Right hindlimb (tissue), 1 donor: ENCODE measurements at regions not wholly inside any gene's neighbourhood (a gene's known extent, or its start where the extent isn't known, plus 50 kb on each side); places are given as distances from the start of the nearest gene placed in this dataset.

Source experiments
- DNase-seq: peaks from one replicate; pipeline ENCODE4 v3.0.0-alpha.2; 2018

DNA sequence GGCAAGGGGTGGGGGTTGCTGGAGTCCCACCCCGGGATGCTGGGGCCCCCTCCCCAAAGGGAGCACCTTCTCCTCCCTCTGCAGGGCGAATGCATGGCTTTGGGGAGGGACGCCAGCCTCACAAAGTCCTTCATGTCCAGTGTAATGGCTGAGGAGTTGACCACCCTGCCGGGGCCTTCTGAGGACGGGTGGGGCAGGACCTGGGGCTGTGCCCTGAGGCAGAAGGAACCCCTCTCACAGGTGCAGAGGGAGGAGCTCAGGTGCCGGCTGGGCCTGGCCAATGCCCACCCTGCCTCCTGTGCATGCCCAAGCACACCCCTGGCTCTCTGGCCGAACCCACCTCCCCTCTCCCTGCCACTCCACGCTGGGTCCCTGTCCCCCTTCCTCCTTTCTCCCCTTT lies 64.3 kb upstream of the RNU6ATAC start:
- peak; percentile 15 for DNase-seq

DNA sequence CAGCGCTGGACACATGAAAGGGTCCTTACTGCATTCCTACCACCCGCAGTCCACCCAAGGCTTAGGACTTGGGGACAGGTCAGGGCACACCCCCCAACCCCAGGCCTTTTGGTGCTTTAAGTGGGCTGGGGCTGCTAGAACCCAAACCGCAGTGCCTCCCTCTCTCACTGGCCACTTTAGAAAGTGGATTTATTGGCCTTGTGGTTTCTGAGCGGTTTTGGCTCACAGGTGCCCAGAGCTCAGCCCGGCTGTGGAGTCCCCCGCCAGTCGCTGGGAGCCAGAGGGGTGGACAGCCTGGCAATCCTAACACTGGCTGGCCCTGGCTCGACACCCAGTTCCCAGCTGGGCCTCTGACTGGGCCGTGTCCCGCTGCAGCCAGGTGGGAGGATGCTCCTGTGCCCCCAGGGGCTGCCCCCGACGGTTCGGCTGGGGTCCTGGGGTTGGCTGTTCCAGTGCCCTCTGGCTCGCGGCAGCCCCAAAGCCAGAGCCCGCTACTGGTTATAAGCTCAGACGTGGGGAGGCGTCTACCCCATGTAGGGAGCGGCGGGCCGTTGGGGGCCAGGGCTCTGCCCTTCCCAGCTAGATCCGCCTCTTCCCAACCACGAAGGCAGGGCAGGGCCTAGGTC lies 65.2 kb upstream of the RNU6ATAC start:
- DNase-seq = peak; percentile 19

DNA sequence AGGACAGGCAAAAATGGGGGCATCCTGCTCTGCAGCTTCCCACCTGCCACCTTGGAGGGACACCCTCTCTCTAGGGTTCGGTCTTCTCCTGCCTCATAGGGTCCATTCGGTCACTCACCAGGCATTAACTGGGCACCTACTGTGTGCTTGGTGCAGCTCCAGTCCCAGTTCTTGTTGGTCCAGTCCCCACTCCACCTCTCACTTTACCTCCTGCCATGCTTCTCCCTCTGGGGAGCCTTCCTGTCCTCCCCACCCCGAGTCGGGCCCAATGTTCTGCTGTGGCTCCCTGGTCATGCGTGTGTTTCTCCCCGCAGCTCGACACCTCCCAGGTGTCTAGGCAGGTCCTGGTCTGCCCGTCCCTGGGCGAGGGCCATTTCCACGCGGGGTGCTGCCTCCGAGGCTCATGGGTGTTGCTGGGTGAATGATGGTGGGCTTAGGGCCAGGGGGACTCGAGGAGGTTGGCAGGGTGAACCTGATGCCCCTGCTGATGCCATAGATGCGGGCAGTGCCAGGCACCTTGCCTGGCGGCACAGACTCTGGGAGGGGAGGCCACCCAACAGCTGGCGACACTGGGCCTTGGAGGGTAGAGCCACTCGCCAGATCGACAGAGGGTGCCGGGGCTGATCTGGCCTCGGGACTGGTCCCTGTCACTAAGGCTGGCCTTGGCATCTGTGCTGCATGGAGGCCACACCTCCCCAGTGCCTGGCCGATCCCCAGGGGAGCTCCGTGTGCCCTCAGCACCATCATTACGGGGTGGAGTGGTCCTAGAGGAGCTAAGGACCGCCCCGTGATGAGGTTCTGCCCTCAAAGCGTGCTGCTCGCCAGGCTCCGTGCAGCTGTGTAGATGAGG lies 66.0 kb upstream of the RNU6ATAC start:
- peak; percentile 27 for DNase-seq

DNA sequence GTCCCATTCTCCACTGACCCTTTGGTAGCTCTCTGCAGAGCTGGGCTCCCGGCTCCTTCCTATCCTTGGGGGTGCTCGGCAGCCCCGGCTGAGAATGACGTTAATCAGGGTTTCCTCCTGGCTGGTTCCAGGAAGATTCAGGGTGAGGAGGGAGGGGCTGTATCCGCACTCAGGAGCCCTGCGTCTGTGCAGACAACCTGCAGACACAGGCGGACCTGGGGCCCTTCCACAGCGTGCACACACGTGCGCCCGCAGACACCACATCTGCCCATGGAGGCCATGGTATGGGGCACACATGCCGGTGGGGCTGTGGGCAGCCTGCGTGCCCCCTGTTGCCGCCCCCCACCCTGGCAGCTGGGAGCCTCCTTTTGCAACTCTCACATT lies 66.6 kb upstream of the RNU6ATAC start:
- no peak for DNase-seq

DNA sequence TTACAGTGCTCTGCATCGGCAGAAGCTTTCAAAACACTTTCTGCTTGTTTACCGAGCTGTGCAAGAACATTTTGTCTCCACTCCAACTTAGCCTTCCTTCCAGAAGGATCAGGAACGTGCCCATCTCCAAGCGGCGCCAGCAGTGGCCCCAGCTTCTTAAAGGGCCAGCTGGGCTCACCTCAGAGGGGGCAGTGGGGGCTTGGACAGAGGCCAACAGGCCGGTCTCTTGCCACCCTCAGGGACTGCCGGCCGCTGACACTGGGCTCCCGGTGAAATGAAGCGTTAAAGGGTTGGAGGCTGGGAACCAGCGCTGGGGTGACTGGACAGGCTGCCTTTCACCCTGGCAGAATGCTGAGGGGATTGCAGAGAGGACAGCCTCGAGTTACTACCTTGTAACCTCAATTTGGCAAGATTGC lies 67.0 kb upstream of the RNU6ATAC start:
- DNase-seq = peak; percentile 39

DNA sequence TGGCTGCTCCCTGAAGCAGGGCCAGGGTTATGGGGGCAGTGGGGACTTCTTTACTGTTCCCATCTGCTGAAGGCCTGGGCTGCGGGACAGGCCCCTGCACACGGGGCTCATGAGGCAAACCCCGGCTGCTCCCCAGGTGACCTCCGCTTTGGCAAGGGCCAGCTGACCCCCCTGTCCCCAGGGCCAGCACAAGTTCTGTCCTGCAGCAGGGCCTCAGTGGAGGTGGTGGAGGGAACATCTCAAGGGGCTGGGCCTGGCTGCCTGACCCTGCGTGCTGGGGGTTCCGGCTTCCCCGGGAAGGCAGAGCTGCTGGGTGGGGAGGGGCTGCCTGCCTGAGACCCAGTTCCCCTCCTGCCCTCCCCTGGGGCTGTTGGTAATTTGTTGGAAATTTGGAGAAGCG lies 67.4 kb upstream of the RNU6ATAC start:
- DNase-seq = no peak

DNA sequence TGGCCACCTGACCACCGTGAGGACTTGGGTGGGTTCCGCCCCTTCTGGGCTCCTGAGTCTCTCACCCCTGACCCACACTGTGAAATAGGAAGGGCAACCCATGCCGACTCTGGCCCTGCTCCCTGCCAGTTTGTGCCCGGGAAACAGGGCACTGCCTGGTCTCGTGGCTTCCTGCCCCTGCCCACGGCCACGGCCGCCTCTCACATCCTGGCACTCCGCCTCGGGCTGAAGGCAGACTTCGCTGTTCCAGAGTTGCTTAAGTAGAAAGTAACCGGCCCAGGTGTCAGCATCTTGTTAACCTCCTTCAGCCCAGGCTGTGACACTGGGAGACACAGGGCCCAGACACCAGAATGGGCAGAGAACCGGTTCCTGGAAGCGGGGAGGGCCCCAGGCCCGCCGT lies 68.7 kb upstream of the RNU6ATAC start:
- DNase-seq = peak; percentile 21

DNA sequence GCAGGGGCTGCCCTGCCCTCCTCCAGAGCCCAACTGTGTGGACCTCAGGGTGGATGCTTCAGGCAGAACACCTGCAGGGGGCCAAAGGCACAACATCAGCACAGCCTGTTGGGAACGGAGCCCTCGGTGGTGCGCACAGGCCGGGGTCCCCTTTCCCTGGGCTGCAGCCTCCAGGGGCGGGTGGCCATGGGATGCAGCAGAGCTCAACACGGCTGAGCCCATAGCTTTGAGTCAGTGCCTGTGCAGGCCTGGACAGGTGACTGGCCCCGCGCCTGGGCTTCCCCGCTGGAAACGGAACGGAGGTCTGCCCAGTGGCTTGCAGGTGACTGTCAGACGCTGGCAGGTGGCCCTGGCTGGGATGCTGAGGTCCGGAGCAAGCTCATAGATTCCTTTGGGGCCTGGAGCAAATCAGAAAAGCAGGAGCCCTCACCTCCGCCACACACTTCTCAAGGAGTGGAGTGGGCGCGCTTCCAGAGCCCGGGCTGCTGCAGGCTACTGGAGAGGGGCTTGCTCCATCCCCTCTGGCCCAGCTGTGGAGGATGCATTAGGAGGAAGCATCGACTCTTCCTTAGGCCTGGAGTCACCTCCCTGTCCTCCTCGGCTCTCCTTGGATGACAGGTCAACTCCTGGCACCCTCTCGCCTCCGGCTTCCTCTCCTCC lies 69.8 kb upstream of the RNU6ATAC start:
- DNase-seq = peak; percentile 20

DNA sequence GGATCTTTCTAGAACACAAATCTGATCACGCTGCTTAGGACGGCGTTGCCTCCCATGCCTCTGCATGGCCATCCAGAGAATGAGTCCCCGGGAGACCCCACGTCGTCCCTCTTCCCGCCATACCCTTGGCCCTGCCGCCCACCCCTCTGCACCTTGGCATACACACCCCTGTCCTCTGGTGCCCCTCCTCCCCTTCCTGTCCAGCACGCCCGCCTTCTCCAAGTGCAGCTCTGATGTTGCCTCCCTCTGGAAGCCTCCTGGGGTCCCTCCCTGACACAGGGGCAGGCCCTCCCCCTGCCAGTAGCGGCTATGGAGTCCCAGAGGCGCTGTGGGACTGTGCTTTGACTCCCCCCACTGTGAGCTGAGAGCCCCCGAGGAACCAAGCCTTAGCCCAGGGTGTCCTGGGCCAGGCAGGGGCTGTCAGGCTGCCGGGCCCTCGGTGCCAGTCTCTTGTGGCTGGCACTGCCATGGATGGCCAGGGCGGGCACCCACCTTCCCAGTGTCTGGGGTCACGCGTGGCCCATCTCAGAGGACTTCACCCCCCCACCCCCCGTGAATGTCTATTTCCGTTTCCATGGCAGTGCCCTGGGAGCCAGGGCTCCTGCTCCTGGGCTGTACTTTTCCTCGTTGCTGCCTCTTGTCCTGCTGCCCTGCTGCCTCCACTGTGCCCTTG lies 70.5 kb upstream of the RNU6ATAC start:
- peak; percentile 22 for DNase-seq

DNA sequence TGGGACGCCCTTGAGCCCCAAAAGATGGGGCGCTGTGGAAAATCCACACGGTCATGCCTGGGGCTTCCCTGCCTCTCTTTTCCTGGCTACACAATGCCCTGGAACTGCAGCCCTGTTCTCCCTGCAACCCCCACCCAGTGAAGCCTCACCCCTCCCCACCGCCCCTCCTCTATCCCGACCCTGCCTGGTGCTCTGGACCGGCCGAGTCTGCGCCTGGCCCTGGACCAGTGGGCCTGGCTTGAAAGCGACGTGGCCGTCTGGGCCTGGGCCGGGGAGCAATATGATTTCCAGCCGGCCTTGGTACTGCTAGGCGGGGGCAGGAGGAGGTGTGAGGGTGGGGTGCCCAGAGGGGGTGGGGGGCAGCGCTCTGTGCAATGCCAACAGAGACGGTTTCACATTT lies 71.0 kb upstream of the RNU6ATAC start:
- no peak for DNase-seq

DNA sequence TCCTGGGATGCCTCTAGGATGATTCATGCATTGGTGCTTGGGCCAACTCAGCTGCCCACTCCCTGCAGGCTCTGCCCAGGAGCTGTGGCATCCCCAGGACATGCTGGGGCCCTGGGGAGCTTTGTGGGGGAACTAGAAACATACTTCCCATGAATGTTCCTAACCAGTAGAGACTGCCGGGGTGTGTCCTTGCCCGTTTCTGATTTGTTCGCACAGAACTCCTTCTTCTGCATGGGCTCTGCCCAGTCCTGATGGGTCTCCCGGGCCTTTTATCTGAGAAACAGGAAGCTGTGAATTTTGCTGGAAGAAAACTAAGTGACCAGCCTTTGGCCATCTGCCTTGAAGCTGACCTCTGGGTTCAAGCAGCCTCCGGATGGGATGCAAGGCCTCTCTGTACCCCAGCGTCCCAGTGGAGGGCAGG lies 71.6 kb upstream of the RNU6ATAC start:
- no peak for DNase-seq

DNA sequence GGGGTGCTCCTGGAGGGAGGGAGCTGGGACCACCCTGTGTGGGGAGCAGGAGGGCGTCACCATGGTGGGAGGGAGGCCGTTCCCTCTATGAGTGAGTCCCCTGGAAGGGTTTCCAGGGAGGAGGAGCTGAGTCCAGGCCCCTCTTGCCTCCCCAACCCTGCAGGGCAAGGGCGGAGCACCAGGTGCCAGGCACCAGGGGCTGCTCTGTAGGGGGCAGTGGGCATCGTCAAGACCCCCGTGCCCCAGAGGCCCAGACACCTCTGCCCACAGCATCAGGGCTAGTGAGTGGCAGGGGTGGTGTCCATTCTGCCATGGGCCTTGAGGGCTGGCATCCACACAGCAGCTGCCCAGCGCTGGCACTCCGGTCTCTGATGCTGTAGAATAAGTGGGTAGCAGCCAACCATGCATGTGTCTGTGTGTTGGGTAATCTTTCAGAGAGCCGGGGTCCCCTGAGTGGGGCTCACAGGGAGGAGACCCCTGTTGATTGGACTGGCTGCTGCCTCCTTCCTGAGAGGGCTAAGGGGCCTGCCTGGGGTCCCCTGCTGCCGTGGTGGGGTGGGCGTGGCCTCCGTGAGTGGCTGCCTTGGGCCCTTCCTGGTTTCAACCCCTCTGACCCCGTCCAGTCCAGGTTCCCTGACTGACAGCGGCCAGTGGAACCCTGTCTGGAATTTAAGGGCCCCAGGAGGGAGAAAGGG lies 72.7 kb upstream of the RNU6ATAC start:
- no peak for DNase-seq

DNA sequence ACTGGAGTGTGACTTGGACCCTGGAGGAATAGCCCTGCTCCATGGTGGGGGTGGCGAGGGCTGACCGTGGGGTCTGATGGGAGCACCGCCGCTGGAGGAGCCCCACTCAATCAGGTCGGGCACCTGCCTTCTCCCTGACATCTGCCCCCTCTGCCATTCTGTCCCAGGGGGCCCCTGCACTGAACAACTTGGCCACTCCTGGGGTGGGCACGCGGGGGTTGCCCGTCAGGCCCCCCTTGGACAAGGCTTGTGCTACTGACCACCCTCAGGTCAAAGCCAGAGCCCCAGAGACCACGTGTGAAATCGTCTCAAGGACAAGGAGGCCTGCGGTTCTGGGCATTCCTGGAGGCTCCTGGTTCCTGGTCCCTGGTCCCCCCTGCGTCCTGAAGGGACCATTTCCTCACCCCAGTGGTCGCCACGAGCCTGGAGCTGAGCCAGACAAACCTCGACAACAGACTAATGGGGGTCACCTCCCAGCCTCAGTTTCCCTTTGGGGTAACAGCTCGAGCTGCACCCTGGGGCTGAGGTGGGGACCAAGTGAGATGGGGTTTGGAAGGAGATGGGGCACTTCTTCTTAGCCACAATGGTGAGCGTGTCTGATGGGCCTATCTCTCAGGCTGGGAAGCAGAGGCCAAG lies 73.4 kb upstream of the RNU6ATAC start:
- peak; percentile 22 for DNase-seq

DNA sequence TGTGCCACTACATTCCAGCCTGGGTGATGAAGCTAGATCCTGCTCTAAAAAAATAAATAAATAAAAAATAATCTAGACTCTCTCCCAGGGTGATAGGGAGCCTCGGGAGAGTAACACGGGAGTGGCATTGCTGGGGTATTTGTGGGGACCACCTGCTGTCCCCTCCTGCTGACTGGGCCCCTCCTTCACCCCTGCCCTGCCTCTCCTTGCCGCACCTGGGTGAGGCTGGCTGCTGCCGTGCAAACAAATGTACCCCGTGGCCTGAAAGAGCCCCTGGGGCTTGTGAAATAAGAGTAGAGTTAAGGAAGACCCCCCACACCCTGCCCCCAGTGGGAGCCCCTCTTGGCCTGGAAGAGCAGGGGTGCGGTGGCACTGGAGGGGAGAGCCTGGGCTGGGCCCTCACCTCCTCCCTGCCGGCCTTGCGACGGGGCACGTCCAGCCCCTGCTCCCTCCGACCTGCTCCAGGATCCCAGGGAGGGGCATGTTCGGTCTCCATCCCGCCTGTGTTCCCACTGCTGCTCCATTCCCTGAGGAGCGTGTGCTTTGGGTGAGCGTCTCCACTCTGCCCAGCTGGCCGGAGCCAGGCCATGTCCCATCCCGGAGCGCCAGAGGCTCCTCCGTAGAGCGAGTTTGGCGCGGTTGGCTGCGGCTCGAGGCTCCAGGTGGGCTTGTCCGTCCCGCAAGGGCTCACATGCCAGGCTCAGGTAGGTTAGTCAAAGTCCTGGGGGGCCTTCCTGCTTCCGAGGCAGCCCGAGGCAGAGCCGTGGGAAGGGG lies 75.0 kb upstream of the RNU6ATAC start:
- DNase-seq = no peak

DNA sequence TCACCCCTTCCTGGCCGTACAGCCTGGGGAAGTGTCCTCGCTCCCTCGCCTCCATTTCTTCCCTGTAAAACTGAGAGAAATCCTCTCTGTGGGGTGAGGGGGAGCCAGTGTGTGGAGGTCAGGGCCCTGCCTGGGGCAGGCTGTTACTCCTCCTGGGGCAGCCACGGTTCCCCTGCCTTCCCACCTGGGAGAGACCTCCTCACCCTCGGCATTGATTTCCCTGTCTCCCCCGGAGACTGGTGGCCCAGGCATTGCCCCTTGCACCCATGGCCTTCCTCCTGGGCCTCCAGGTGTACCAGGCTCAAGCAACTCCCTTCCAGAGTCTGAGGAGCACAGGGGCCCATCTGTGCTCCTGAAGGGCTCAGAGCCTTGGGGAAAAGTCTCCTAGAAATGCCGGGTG lies 75.6 kb upstream of the RNU6ATAC start:
- DNase-seq = no peak

DNA sequence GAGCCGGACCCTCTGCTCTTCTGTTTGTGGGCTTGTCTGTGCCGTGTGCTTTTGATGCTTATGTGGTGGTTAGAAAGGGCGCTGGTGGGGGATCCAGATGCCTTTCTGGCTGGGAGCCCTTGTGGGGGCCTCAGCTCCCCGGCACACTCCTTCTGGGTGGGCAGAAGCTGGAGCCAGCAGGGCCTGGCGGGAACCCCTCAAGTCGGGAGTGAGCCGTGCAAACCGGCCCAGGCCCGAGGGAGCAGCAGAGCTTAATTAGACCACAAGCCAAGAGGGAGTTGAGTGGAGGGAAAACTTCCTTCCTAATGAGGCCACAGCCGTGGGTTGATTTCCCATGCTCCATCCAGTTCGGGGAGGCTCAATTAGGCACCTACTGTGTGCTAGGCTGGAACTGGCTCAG lies 76.0 kb upstream of the RNU6ATAC start:
- peak; percentile 27 for DNase-seq

DNA sequence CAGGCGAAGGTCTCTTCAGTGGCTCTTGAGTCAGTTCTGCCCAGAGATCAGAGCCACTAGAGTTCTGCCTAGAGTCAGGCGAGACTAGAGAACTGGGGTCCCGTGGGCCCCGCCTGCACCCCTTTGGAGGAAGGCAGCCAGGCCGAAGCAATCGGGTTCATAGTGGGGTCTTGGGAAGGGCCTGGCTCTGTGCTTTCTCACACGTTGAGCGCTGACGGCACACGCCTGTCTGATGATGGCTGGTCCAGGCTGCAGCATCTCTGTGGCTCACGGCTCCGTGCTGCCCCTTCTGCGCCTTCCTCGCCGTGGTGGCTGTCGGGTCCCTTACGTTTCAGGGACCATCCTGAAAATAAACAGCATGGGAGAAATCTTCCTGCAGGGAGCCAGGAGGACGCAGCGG lies 78.3 kb upstream of the RNU6ATAC start:
- DNase-seq = no peak

DNA sequence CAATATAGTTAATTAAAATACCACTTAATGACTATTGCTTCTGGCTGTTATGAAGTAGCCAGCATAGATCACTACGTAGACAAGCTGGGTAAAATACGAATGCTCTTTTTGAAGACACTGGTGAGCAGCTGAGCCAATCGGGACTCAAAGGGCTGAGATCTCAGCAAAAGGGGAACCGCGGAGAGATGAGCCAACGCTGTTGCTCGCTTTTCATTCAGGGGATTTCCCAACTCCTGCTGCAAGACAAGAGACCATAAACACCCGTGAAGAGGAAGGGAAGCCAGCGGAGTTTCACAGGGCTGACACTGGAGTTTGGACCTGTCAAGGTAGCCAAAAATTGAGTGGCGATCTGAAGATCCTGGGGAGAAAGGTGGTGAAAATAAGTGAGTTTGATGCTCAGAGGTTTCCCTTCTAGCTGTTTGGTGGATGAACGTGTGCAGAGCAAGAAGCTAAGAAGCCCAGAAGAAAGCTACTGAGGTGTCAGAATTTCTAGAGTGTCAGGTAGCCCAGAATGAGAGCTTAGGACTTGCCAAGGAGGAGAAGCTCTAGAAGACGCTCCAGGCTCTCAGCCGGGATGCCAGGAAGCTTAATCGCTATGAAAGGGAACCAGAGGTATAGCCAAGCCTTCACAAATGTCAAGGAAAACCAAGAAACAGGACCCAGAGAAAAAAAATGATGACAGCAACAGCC lies 79.6 kb upstream of the RNU6ATAC start:
- peak; percentile 28 for DNase-seq

DNA sequence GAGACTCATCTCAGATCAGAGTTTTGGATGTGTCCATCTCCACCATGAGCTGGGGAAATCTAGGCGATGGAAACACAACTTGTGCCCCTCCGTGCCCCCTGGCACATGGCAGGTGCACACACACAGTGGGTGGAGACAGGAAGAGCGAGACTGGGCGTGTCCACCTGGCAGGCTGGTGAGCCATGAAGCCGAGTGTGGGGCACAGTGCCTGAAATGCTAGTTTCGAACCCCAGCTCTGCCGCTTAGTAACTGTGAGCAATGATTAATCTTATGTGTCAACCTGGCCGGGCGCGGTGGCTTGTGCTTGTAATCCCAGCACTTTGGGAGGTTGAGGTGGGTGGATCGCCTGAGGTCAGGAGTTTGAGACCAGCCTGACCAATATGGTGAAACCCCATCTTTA lies 80.8 kb upstream of the RNU6ATAC start:
- no peak for DNase-seq

DNA sequence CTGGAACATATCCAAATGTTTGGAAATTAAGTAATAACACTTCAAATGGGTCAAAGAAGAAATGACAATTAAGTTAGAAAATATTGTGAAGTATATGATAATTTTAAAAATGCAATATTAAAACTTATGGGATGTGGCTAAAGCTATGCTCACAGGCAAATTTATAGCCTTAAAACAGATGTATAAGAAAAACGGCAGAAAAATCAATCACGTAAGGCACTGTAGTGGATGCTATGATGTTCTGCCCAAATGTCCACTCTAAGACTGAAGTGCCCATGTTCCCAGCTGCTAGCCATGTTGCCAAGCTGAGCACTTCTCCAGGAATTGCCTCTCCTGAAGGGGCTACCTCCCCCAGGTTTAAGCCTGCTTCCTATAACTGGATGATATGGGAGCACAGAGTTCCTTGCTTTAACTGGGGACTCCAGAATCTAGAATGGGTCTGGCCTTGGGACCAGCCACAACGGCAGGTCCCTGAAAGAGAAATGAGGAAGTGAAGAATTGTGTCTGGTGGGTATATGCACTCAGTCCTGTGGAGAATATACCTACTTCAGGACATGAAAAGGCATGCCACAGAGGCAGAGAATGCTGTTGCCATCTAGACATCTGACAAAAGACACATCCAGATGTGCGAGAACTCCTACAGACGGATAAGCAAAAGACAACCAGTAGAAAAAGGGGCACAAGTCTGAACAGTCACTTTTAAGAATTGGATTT lies 78.2 kb upstream of the RXRA start:
- no peak for DNase-seq
